ENCODE measurements at regions not wholly inside any gene's neighbourhood (a gene's known extent, or its start where the extent isn't known, plus 50 kb on each side); places are given as distances from the start of the nearest gene placed in this dataset.

GRCh38 chr5:86737579-86737978, 119.8 kb downstream of the COX7C start:
- no peak for TF ChIP-seq CTCF (IDR thresholded peaks at IDR 0.05; ENCODE audit: low read depth, low read length, poor library complexity, severe bottlenecking)
- TF ChIP-seq EZH2phosphoT487 (IDR thresholded peaks at IDR 0.05; ENCODE audit: borderline replicate concordance, low read length) = no peak
